B cell (primary cell): ENCODE measurements at regions not wholly inside any gene's neighbourhood (a gene's known extent, or its start where the extent isn't known, plus 50 kb on each side); places are given as distances from the start of the nearest gene placed in this dataset.

ENCODE experiments used
- CTCF ChIP-seq: fragments of 200-600 bp; IDR thresholded peaks from one replicate; pipeline ENCODE4 v1.8.0; 2022; ENCODE audit warnings: antibody characterized with exemption, mild to moderate bottlenecking
- EZH2 ChIP-seq: IDR thresholded peaks from 2 replicates; pipeline ENCODE4 v1.6.1; 2012; ENCODE audit warnings: borderline replicate concordance, low read depth, mild to moderate bottlenecking, moderate library complexity, low read length; ENCODE audit not compliant: insufficient read depth, poor library complexity, severe bottlenecking

- no peak for TF ChIP-seq CTCF
- TF ChIP-seq EZH2: no peak
These were observed 232.4 kb downstream of the MTX2 start for GRCh38 chr2:176501617-176502016.
